Heart right ventricle (tissue), 16 donors: ENCODE measurements at regions not wholly inside any gene's neighbourhood (a gene's known extent, or its start where the extent isn't known, plus 50 kb on each side); places are given as distances from the start of the nearest gene placed in this dataset.

Experiments
- ATAC-seq, 8 donors: fragments of 200-7000 bp; cut with Tn5 transposase; one replicate each; pipeline ENCODE4 v1.9.1; 2020; ENCODE audit warnings: mild to moderate bottlenecking in 8 of 8, moderate library complexity in 8 of 8, moderate number of reproducible peaks in 1 of 8
- DNase-seq, 2 donors: peaks; one replicate each; pipeline ENCODE4 v3.0.0-alpha.2; 2020
- H3K27ac ChIP-seq, 10 donors: fragments of 200-600 bp; sonication (generic) in 2 of 10; one replicate each; pipeline versions ENCODE4 v1.5.0 to v1.8.0; 2020 to 2022; ENCODE audit warnings: mild to moderate bottlenecking in 3 of 10
- H3K27me3 ChIP-seq, 7 donors: fragments of 200-600 bp; one replicate each; pipeline ENCODE4 v1.8.0; 2021 to 2022; ENCODE audit warnings: mild to moderate bottlenecking in 2 of 7
- H3K36me3 ChIP-seq, 9 donors: fragments of 200-600 bp; sonication (generic) in 1 of 9; one replicate each; pipeline versions ENCODE4 v1.5.0 to v1.8.0; 2020 to 2022; ENCODE audit warnings: mild to moderate bottlenecking in 2 of 9
- H3K4me1 ChIP-seq, 9 donors: fragments of 200-600 bp; sonication (generic) in 1 of 9; one replicate each; pipeline versions ENCODE4 v1.5.0 to v1.8.0; 2020 to 2022; ENCODE audit warnings: mild to moderate bottlenecking in 4 of 9
- H3K4me3 ChIP-seq, 10 donors: fragments of 200-600 bp; sonication (generic) in 2 of 10; one replicate each; pipeline versions ENCODE4 v1.5.0 to v1.8.0; 2020 to 2022; ENCODE audit warnings: mild to moderate bottlenecking in 7 of 10, moderate library complexity in 2 of 10
- H3K9me3 ChIP-seq, 11 donors: fragments of 200-600 bp in 10 of 11; sonication (generic) in 2 of 11; one replicate each; pipeline versions ENCODE4 v1.5.0 to v1.8.0; 2013 to 2022; ENCODE audit warnings: mild to moderate bottlenecking in 2 of 11, control low read depth in 1 of 11, moderate library complexity in 1 of 11
- CTCF ChIP-seq, 9 donors: fragments of 200-600 bp; sonication (generic) in 2 of 9; IDR thresholded peaks; one replicate each; pipeline versions ENCODE4 v1.5.0 to v1.8.0; 2021 to 2022; ENCODE audit warnings: antibody characterized with exemption in 9 of 9, mild to moderate bottlenecking in 5 of 9, moderate library complexity in 1 of 9
- WGBS, 2 donors: extraction: QIAGEN DNeasy Blood & Tissue Kit; methylation state at CpG; one replicate each; pipeline ENCODE4 v1.1.7; 2013; ENCODE audit warnings: inconsistent platforms in 1 of 2; 5-methylcytosine and 5-hydroxymethylcytosine counted together
- intact Hi-C, 10 donors: fragments of 100-400 bp; cut with DNase I; formaldehyde crosslinking; loops; one replicate each; pipeline versions ENCODE4 v1.11.1 to v1.14.2; 2022
- donor health status: Arrhythmogenic right ventricular cardiomyopathy.
- donor health status: ischemic (EF 13 %, LVEDD 7.1; RV severe dilation, severe dysfunction).
- donor health status: healthy with polysubstance abuse.
- donor health status: DM: no; HTN: yes; CAD: no.
- donor health status: DM: no; HTN: no; CAD: no.
- donor health status: ischemic (EF 25% LVEDD 6.9; RV normal size, moderate dysfunction).
- donor health status: ischemic (EF 25% LVEDD 5.7; RV mildly dilated, moderate dysfunction).
- donor health status: healthy.
- donor health status: DM: yes; HTN: yes; CAD: no.
- donor health status: Ischemic cardiomyopathy.
- donor health status: ischemic (EF 35%, LVEDD 5.7; RV mildly dilated, moderate dysfunction).
- donor health status: nonischemic (EF 11% LVEDD 7.7; RV severe dilation, severe dysfunction).
- donor health status: DM: yes; HTN: yes; CAD: no.
- donor health status: PGD.
- donor health status: ischemic (EF 29% LVEDD 5.4; RV normal size, mild dysfunction).
- donor health status: nonischemic (EF 23%, LVEDD 6.1; RV moderate dilation, normal function).

- ATAC-seq, result no peak
- DNase-seq, result no peak
- 48 to 52% methylated on average over 8 of the region's 8 CpGs for WGBS, 2 donors
- intact Hi-C loops, result no loop called here
- Histone ChIP-seq H3K4me1 (no peaks in the 10 kb centered on the region), H3K36me3 (no peaks in the 10 kb centered on the region), H3K27me3 (peaks cover 0 to 18% (median 0%) of the 10 kb centered on the region in 7 donors), H3K27ac (no peak overlapping the region), H3K4me3 (no peak overlapping the region), H3K9me3 (no peaks in the 10 kb centered on the region)
- no peak for TF ChIP-seq CTCF (IDR thresholded peaks at IDR 0.05)
These were observed 143.3 kb upstream of the SMARCA2 start for GRCh38 chr9:1871626-1872419.

DNA sequence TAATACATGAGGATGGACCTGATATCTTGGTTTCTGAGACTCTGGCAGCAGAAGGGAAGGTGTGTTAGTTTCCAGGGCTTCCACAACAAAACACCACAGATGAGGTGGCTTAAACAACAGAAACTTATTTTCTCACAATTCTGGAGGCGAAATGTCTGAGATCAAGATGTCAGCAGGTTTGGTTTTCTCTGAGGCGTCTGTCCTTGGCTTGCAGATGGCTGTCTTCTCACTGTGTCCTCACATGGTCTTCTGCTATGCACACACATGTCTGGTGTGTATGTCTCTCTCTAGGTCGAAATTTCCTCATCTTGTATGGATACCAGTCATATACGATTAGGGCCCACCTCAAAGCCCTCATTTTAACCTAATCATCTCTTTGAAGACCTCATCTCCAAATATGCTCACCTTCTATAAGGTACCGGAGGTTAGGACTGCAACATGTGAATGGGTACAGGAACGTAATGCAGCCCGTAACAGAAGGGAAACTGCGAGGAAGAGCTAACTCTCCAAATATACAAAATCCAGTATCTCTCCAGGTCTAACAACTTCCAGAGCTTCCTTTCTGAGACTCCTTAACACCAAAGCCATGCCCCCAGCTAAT lies 139.8 kb upstream of the SMARCA2 start:
- H3K4me3 ChIP-seq, result no peak overlapping the region
- no peaks in the 10 kb centered on the region for H3K9me3 ChIP-seq
- intact Hi-C loops, result loop anchor here in 1 of 10 donors (5.0 kb wide), 1 partner anchor 978 kb away; no protein-coding TSS in a partner anchor
- DNase-seq (no peak), ATAC-seq (no peak)
- TF ChIP-seq CTCF (IDR thresholded peaks at IDR 0.05), result no peak
- H3K4me1 ChIP-seq, result no peaks in the 10 kb centered on the region
- H3K27me3 ChIP-seq, result peaks cover 0 to 14% (median 0%) of the 10 kb centered on the region in 7 donors
- H3K27ac ChIP-seq, result no peak overlapping the region
- no peaks in the 10 kb centered on the region for H3K36me3 ChIP-seq
- WGBS, 2 donors, result 83 to 89% methylated on average over 8 of the region's 8 CpGs

- TF ChIP-seq CTCF (IDR thresholded peaks at IDR 0.05), result no peak
- DNase-seq, result no peak
- Histone ChIP-seq H3K4me3 (no peak overlapping the region), H3K36me3 (no peaks in the 10 kb centered on the region), H3K27me3 (peaks cover 0 to 14% (median 0%) of the 10 kb centered on the region in 7 donors), H3K27ac (no peak overlapping the region), H3K4me1 (no peaks in the 10 kb centered on the region), H3K9me3 (no peaks in the 10 kb centered on the region)
- ATAC-seq, result no peak
- 57 to 60% methylated on average over 5 of the region's 5 CpGs for WGBS, 2 donors
- intact Hi-C loops, result loop anchor here in 1 of 10 donors (5.0 kb wide), 1 partner anchor 979 kb away; no protein-coding TSS in a partner anchor
These were observed 139.2 kb upstream of the SMARCA2 start for GRCh38 chr9:1875921-1876448.

DNA sequence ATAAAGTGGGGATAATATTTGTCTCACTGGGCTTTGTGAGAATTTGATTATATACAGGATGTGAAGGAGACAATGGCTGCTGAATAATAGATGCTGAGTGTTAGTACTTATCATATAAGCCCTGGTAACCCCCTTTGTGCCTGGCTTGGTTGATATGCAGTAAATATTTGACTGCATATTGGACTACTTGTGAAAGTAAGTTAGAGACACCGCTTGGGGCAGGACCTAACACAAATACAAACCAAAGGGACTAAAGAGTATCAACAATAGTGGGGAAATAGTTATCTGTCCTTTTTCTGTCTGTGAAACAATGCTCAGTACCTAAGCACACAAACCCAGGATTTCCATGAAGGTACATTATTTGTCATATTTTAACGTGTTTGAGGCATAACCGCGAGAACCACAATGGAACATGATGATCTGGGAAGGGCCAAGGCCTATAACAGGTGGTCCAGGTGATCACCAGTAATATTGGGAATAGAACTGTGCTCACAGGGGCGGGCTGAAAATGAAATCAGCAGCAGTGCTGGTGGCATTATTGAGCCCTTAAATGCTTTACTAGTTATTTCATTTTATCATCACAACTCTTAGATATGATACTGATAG lies 138.2 kb upstream of the SMARCA2 start:
- Histone ChIP-seq H3K27me3 (peaks cover 0 to 14% (median 0%) of the 10 kb centered on the region in 7 donors), H3K27ac (no peak overlapping the region), H3K4me1 (no peaks in the 10 kb centered on the region), H3K4me3 (no peak overlapping the region), H3K36me3 (no peaks in the 10 kb centered on the region), H3K9me3 (no peaks in the 10 kb centered on the region)
- no peak for ATAC-seq
- TF ChIP-seq CTCF (IDR thresholded peaks at IDR 0.05), result no peak
- WGBS, 2 donors, result 88 to 92% methylated on average over 5 of the region's 5 CpGs
- intact Hi-C loops, result loop anchor here in 1 of 10 donors (5.0 kb wide), 1 partner anchor 980 kb away; no protein-coding TSS in a partner anchor
- DNase-seq, result no peak
